DMS114 treated with DMSO at 0.1 percent for 48 hours (cell line): ENCODE measurements at regions not wholly inside any gene's neighbourhood (a gene's known extent, or its start where the extent isn't known, plus 50 kb on each side); places are given as distances from the start of the nearest gene placed in this dataset.

Experiments
- DNase-seq: peaks from one replicate; lab custom pipeline; 2025; ENCODE audit not compliant: unreplicated experiment; lab: John Stamatoyannopoulos, UW

GRCh38 chr5:160960592-160960991 is 108.6 kb upstream of the ATP10B start:
- DNase-seq: no peak

DNA sequence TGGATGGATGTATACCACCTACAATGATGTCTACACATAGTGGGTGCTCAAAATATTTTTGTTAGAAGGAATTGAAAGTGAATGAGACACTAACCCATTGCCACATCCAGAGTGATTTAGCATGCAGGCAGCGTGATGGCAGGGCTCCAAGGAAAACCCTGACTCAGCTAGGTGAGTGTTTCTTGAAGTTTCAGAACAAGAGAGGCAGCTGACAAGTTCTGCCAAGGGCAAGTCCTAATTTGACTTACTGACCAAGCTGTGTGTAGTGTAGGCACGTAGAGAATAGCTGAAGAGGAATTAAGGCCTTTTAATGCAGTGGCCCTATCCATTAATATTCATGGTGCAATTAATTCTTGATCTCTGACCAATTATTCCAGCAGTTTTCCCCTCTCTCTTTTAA is 107.8 kb upstream of the ATP10B start:
- no peak for DNase-seq

DNA sequence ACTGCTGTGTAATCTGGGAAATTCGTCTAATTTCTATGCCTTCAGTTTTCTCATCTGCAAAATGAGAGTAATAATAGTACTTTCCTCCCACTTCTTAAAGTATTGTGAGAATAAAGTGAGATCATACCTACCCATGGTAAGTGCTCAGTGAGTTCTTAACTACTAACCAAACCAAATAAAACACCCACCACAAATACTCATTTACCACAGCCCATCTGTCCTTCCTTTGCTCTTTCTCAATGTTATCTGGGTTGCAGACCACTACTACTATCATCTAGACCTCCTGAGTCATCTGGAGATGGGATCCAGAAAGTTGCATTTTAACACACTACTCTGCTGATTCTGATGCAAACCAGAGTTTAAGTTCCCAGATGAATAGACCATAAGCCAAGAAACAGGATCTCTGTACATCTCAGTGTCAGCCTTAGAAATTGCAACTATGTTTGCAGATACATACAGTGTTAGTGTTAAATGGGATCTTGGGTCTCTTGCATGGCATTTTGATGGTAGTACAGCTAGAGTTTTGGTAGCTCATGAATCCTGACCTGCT is 105.4 kb upstream of the ATP10B start:
- no peak for DNase-seq

DNA sequence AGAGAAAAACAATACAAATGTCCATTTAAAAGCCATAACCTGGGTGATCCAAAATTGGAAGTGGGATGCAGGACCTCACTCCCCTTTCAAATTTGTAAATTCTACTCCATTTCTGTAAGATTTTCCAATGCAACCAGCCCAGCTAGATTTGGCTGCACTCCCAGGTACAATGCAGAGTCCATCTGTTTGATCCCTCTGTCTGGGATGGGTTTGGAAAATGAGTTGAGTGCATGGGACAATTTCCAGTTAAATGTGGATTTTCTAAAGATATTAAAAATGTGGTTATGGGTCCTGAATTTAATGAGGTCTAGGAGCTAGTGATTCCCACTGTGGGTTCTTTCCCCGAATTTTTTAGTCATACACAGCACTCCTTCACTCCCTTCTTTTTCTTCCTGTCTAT is 104.0 kb upstream of the ATP10B start:
- DNase-seq: no peak

- DNase-seq: no peak
These were observed 98.3 kb upstream of the ATP10B start for GRCh38 chr5:160950311-160950710.

DNA sequence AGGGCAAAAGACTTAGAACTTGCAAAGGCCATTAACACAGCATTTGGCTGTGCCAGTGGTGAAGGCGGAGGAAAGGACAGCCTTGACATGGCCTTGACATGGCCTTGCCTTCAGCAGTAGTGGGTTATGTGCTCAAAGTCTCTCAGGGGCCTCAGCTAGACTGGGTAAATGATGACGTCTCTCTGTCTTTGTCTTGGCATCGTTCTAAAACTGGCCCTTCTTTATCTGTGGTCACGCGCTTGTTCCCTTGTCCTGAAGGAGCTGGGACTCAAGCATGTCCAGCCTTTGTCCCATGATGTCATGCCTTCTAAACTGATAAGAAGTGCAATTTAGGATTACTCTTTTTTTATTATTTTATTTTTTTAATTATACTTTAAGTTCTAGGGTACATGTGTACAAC is 88.7 kb upstream of the ATP10B start:
- DNase-seq: no peak

GRCh38 chr5:160938532-160938931 is 86.5 kb upstream of the ATP10B start:
- DNase-seq: no peak

DNA sequence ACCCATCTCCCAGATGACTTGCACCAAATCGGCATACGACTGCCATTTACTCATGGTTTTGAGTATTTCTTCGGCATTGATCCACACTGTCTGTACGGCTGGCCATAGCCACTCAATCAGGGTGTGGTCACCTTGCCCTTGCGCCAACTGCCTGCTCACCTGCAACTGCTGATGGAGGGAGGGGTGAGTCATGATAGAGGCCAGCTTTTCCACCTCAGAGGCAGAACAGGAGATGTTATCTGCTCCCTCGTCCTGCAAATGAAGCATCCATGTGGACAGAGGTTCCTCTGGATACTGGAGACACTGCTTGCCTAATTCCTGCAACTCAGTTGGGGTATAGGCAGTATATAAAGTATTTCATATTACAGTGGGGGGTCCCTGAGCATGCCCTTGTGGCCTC is 85.6 kb upstream of the ATP10B start:
- no peak for DNase-seq

GRCh38 chr5:160935776-160936175 is 83.8 kb upstream of the ATP10B start:
- no peak for DNase-seq

DNA sequence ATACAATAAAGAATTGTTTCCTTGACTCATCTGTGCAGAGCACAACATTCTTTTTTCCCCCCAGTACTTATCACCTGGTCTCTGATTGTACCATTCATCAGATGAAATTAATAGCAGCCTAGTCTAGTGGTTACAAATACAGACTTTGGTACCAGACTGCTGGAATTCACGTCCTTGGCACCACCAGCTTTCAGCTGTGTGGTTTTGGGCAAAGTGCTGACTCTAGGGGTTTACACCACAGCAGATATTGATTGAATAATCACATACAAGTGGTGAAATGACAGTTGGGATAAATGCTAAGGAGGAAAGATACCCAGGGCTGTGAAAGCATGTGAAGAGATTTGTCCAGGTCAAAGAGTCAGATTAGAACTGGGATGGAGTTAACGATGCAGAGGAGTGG is 79.3 kb upstream of the ATP10B start:
- no peak for DNase-seq

- no peak for DNase-seq
These were observed 78.4 kb upstream of the ATP10B start for GRCh38 chr5:160930406-160930805.

GRCh38 chr5:160929906-160930305 is 77.9 kb upstream of the ATP10B start:
- no peak for DNase-seq

DNA sequence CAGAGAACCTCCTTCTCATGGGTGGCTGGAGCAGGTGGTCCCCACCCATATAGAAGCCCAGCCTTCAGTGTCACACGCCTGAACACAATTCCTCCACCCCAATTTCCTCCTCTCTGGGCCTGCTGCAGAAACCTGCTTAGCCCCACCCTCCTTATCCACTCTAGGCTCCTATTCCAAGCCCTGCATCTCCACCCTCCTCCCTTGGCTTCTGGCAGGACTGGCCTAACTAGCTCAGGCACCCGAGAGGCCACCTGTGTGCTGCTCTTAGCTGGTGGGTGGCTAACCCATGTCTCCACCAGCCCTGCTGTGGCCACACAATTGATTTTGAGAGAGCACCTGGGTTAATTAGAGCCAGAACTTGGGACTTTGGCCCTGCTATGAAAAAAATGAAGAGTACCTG is 77.3 kb upstream of the ATP10B start:
- DNase-seq: no peak

GRCh38 chr5:160926428-160926827 is 74.4 kb upstream of the ATP10B start:
- DNase-seq: no peak

- DNase-seq: no peak
These were observed 73.3 kb upstream of the ATP10B start for GRCh38 chr5:160925281-160925680.

DNA sequence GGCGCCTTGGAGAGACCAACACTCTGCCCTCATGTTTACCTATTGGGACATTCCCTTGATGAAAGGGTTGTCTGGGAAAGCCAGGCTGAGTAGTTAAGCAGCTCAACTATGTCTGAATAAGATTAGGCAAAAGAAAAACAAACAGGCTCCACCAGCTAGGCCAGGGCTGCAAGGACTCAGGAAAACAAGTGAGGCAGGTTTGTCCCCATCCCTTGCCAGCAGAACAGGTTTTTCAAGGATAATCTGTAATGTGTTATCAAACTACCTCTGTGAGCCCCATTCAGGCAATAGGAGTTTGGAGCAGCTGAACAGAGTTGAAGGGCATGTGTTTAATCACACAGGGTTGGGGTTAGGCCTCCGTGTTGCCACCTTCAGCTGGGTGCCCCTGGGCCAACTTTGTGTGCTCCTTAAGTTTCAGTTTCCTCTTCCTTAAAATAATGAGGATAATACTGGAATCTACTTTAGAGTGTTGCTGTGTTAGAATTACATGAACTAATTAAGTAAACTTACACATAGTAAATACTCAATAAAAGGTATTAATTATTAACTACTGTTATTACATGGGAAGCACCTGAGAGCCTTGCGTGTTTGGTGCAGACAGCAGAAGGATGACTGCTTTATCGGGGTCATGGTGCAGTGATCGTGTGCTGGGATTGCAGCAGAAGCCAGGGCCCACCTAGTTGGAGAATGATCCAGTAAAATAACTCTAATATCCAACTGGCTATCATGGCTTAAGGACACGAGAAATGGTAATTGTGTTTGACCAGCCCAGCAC is 72.1 kb upstream of the ATP10B start:
- DNase-seq: no peak

GRCh38 chr5:160923411-160923810 is 71.4 kb upstream of the ATP10B start:
- no peak for DNase-seq

DNA sequence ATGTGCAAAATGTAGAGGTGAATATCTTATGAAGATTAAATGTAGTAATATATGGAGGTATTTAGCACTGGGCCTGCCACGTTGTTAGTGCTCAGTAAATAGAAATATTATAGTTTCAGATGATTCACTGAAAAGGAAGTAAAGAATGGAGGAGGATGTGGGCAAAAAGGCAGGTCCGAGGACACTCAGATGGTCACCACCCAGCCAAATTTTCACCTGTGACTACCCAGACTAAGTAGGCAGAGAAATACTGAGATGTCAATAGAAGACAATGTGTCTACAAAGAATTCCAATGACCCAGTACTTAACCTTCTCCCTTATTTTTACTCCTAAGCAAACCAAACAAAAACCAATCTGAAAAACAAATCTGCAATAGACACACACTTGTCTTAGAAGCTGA is 70.3 kb upstream of the ATP10B start:
- no peak for DNase-seq

DNA sequence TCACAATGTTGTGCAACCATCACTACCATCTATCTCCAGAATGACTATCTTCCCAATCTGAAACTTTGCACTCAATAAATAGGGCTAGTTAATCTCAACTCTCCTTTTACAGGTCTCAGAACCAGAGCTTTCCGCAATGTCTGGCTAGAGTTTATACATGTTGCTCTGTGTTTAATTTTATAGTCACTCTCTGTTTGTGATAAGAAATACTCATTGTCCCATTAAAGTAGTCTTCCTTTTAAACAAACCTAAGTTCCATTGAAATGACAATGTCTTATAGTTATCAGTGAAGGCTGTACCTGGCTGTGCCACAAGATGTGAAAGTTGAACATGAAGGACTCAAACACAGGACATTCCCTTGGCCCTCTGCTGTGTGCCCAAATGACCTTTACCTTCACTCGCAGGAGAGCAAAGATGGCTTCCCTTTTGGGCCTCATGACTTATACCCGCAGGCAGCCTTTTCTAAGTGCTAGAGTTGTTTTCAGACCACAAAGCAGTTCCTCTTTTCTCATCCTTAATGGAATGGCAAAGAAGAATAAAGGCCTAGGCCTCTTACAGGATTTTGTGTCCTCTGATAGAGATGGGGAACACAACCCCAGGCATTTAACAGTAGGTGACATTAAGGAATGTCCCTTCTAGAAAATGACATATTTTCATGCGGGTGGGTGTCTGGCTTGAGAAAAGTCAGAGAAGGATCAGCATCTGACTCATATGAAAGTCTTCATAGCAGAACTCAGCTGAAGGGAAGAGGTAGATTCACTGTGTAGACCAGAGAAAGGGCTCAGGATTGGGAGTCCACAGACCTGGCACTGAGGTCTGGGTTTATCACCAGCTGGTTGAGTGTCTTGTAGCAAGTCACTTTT is 69.6 kb upstream of the ATP10B start:
- no peak for DNase-seq

GRCh38 chr5:160919626-160920025 is 67.6 kb upstream of the ATP10B start:
- no peak for DNase-seq

GRCh38 chr5:160918386-160918785 is 66.4 kb upstream of the ATP10B start:
- DNase-seq: no peak

- no peak for DNase-seq
These were observed 54.1 kb upstream of the ATP10B start for GRCh38 chr5:160906090-160906489.
